8988T (cell line): ENCODE measurements at regions not wholly inside any gene's neighbourhood (a gene's known extent, or its start where the extent isn't known, plus 50 kb on each side); places are given as distances from the start of the nearest gene placed in this dataset.
"Not testable (repeated sequence)": the region's sequence is repeated elsewhere in the genome, so short reads cannot be mapped to it uniquely, and the experiment has no call there.

Experiments
- DNase-seq: peaks from one replicate; pipeline ENCODE4 v3.0.0; 2011

GRCh38 chr2:203585516-203585915 lies 50.4 kb upstream of the RAPH1 start:
- DNase-seq: no peak

- DNase-seq: no peak
Measured at GRCh38 chr2:203586206-203586605, 51.1 kb upstream of the RAPH1 start.

- DNase-seq: no peak
Measured at GRCh38 chr2:203586696-203587095, 51.6 kb upstream of the RAPH1 start.

GRCh38 chr2:203590496-203590895 lies 55.4 kb upstream of the RAPH1 start:
- no peak for DNase-seq

- no peak for DNase-seq
Measured at GRCh38 chr2:203591642-203592041, 56.5 kb upstream of the RAPH1 start.

- no peak for DNase-seq
Measured at GRCh38 chr2:203592470-203592869, 57.4 kb upstream of the RAPH1 start.

GRCh38 chr2:203594541-203594940 lies 59.4 kb upstream of the RAPH1 start:
- no peak for DNase-seq

GRCh38 chr2:203596183-203596582 lies 61.1 kb upstream of the RAPH1 start:
- no peak for DNase-seq

- DNase-seq: no peak
Measured at GRCh38 chr2:203599509-203599908, 64.4 kb upstream of the RAPH1 start.

- no peak for DNase-seq
Measured at GRCh38 chr2:203600286-203600685, 65.2 kb upstream of the RAPH1 start.

- no peak for DNase-seq
Measured at GRCh38 chr2:203603456-203604389, 68.6 kb upstream of the RAPH1 start.

GRCh38 chr2:203605302-203605701 lies 70.2 kb upstream of the RAPH1 start:
- DNase-seq: no peak

GRCh38 chr2:203606051-203606450 lies 71.0 kb upstream of the RAPH1 start:
- no peak for DNase-seq

GRCh38 chr2:203610558-203610957 lies 75.5 kb upstream of the RAPH1 start:
- no peak for DNase-seq

- DNase-seq: no peak
Measured at GRCh38 chr2:203612246-203612645, 77.1 kb upstream of the RAPH1 start.

GRCh38 chr2:203619267-203619878 lies 84.3 kb upstream of the RAPH1 start:
- no peak for DNase-seq

- DNase-seq: no peak
Measured at GRCh38 chr2:203621981-203622515, 84.4 kb upstream of the CD28 start.

- peak; percentile 51 for DNase-seq
Measured at GRCh38 chr2:203623096-203623495, 83.3 kb upstream of the CD28 start.

- no peak for DNase-seq
Measured at GRCh38 chr2:203623661-203624060, 82.8 kb upstream of the CD28 start.

GRCh38 chr2:203625701-203626100 lies 80.7 kb upstream of the CD28 start:
- DNase-seq: no peak

- DNase-seq: not testable (repeated sequence)
Measured at GRCh38 chr2:203626247-203626646, 80.2 kb upstream of the CD28 start.

- DNase-seq: no peak
Measured at GRCh38 chr2:203626952-203627681, 79.3 kb upstream of the CD28 start.

GRCh38 chr2:203629699-203630098 lies 76.7 kb upstream of the CD28 start:
- no peak for DNase-seq
